MG63 (cell line): ENCODE measurements at regions not wholly inside any gene's neighbourhood (a gene's known extent, or its start where the extent isn't known, plus 50 kb on each side); places are given as distances from the start of the nearest gene placed in this dataset.

Source experiments
- DNase-seq: peaks from one replicate; pipeline ENCODE4 v3.0.0-alpha.2; 2020
- H3K27me3 ChIP-seq: fragments of 250-450 bp; sonication (Bioruptor Pico); 2 replicates; pipeline ENCODE4 v1.5.1; 2020; ENCODE audit warnings: mild to moderate bottlenecking, moderate library complexity
- H3K36me3 ChIP-seq: fragments of 250-450 bp; sonication (Bioruptor Pico); 2 replicates; pipeline ENCODE4 v1.5.1; 2020; ENCODE audit warnings: mild to moderate bottlenecking, moderate library complexity
- H3K4me3 ChIP-seq: fragments of 250-450 bp; sonication (Bioruptor Pico); 2 replicates; pipeline ENCODE4 v1.5.1; 2020; ENCODE audit warnings: mild to moderate bottlenecking, moderate library complexity
- H3K9me3 ChIP-seq: fragments of 250-450 bp; sonication (Bioruptor Pico); 2 replicates; pipeline ENCODE4 v1.5.1; 2020; ENCODE audit warnings: mild to moderate bottlenecking, moderate library complexity

DNA sequence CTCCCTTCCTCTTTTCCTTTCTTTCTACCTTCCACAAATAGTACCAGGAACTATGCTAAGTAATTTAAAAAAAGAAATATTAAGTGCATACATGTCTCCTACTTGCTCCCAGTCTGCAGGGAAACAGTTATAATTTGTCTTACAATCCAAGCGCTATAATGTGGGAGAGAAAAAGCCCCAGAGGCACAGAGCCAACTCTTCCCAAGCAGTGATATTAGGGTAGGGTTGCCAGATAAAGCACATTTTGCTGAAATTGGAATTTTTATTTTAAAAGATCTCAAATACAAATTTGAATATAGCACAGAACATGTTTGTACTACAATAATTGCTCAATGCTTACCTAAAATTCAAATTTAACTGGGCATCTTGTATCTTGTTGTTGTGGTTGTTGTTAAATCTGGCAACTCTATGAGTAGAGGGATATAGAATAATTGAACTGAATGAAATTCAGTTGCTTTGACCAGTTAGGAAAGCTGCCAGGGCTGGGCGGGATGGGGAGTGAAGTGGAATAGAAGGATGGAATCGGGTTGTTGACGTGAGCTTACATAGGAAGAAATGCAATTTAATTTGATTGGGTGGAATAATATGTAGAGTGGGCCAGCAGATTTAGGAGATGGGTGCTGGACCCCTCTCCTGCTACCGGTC, 52.6 kb upstream of the USP3 start:
- H3K27me3 ChIP-seq: no peaks in the 10 kb centered on the region
- H3K36me3 ChIP-seq: no peaks in the 10 kb centered on the region
- H3K4me3 ChIP-seq: no peak overlapping the region
- H3K9me3 ChIP-seq: no peaks in the 10 kb centered on the region
- no peak for DNase-seq

DNA sequence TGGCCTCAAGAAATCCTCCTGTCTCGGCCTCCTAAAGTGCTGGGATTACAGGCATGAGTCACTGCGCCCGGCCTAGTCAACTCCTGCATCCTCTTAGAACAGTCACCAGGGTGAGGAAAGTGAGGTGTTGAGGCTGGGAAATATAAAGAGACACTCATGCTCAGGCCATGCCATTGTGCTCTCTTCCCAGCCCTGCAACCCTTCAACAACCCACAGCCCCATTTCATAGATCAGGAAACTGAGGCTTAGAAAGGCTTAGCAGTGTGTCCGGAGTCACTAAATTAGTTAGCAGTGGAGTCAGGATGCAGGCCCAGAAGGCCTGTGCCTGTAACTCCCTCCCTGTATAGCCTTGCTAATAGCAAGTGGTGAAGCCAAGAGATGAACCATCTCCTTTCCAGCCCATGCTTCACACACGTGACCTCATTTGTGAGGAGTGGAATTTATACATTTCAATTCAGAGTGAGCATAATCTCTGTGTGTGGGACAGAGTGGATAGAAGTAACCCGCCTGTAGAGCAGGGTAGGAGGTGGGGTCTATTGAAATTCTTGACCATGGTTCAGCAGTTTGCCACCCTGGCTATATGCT, 51.7 kb upstream of the USP3 start:
- DNase-seq: no peak

DNA sequence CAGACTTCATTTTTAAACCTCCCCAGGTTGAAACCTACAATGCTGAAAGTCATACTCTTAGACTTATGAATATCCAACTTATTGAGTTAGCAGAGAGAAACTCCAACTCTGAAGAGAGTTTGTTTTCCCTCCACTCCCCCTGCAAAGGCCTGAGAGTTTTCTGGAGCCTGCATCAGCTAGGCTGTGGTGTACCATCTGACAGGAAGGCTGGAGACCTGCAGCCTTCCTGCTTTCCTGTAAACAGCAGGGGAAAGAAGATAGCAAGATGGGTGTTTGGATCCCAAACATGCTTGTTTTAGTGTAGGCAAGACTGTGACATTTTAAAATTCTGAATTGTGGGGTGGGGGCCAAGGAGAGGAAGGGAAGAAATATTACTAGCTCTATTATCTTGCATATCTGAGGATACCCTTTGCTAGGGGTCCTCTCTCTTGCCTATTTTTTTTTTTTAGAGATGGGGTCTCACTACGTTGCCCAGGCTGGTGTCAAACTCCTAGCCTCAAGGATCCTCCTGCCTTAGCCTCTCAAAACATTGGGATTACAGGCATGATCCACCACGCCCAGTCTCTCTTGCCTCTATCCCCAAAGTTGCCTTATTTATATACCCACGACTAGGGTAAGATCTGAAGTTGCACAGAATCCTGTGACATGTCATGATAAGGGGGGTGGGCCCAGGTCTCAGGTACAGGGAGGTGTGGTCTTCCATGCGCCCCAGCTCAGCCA, 51.0 kb upstream of the USP3 start:
- Histone ChIP-seq H3K36me3 (no peaks in the 10 kb centered on the region), H3K9me3 (no peaks in the 10 kb centered on the region; the same call in 1 of the 2 replicates), H3K4me3 (no peak overlapping the region), H3K27me3 (no peaks in the 10 kb centered on the region)
- DNase-seq: no peak

More for the DNA sequence above, 51.7 kb upstream of the USP3 start:
- Histone ChIP-seq H3K27me3 (no peaks in the 10 kb centered on the region), H3K4me3 (no peak overlapping the region), H3K9me3 (no peaks in the 10 kb centered on the region), H3K36me3 (no peaks in the 10 kb centered on the region)

DNA sequence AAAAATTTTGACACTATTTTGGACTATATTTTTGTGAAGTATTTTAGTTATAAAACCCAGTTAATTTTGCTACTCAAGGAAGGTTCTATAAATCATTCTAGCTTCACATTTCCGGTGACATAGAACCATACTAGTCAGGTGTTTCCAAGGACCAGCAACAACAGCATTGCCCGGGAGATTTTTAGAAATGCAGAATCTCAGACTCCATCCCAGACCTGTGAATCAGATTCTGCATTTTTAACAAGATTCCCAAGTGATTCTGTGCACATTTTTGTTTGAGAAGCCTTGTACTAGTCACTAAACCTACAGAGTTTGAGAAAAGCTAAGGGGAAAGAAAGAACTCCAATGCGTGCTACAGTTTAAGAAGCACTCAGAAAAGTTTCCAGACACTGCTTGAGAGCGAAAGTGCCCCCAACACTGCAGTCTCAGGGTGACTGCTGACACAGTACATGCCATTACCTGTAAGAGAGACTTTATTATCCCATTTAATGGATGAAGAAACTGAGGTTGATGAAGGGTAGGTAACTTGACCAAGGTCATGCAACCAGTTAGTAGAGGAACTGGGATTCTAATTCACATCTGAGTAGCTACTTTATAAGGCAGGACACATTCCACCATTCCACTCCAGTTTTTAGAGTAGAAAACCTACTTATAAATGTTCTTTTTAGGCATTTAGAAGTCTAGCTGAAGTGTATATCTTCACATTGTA, 49.7 kb upstream of the USP3 start:
- DNase-seq: no peak
- no peak overlapping the region for H3K4me3 ChIP-seq
- no peaks in the 10 kb centered on the region for H3K27me3 ChIP-seq
- no peaks in the 10 kb centered on the region for H3K36me3 ChIP-seq
- no peaks in the 10 kb centered on the region; the same call in 1 of the 2 replicates for H3K9me3 ChIP-seq
